ENCODE measurements at regions not wholly inside any gene's neighbourhood (a gene's known extent, or its start where the extent isn't known, plus 50 kb on each side); places are given as distances from the start of the nearest gene placed in this dataset.

DNA sequence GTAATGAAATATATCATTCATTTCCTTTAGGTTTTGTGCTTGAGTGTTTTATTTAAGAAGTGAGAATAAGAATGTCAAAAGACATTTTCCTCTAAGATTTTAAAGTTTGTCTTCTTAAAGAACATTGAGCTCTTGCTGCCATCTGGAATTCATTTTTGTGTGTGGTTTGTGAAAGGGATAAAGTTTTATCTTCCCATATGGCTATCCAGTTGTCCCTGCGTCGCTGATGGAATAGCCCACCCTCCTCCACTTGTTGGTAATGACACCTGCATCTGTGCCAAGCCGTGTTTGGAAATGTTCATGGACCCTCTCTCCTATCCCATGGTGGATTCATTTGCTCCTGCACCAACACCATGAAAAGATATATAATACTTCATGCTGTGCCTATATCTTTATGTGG, 901.5 kb downstream of the BRD1 start:
- TF ChIP-seq, protein P1, sequence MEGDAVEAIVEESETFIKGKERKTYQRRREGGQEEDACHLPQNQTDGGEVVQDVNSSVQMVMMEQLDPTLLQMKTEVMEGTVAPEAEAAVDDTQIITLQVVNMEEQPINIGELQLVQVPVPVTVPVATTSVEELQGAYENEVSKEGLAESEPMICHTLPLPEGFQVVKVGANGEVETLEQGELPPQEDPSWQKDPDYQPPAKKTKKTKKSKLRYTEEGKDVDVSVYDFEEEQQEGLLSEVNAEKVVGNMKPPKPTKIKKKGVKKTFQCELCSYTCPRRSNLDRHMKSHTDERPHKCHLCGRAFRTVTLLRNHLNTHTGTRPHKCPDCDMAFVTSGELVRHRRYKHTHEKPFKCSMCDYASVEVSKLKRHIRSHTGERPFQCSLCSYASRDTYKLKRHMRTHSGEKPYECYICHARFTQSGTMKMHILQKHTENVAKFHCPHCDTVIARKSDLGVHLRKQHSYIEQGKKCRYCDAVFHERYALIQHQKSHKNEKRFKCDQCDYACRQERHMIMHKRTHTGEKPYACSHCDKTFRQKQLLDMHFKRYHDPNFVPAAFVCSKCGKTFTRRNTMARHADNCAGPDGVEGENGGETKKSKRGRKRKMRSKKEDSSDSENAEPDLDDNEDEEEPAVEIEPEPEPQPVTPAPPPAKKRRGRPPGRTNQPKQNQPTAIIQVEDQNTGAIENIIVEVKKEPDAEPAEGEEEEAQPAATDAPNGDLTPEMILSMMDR (IDR thresholded peaks at IDR 0.05): no peak
- TF ChIP-seq POLR2AphosphoS5 (IDR thresholded peaks at IDR 0.05): no peak
